Endothelial cell of umbilical vein (primary cell): ENCODE measurements at regions not wholly inside any gene's neighbourhood (a gene's known extent, or its start where the extent isn't known, plus 50 kb on each side); places are given as distances from the start of the nearest gene placed in this dataset.
"Not testable (repeated sequence)": the region's sequence is repeated elsewhere in the genome, so short reads cannot be mapped to it uniquely, and the experiment has no call there.

Source experiments
- BruUV-seq: library from RNA; stranded (reverse); fragments of 400-500 nt; replicated peaks from 2 replicates; lab custom pipeline; 2021; lab: Mats Ljungman, UMichigan
- CTCF ChIA-PET: fragments of 300-600, 350-600 bp; sonication (Branson Sonifier 250); formaldehyde crosslinking; loops from one replicate; lab custom pipeline; 2021; ENCODE audit warnings: antibody characterized with exemption, inconsistent platforms; lab: Charles Lee
- POLR2A ChIA-PET: fragments of 300-600, 350-600 bp; sonication (Branson Sonifier 250); formaldehyde crosslinking; loops from one replicate; lab custom pipeline; 2021; ENCODE audit warnings: antibody characterized with exemption, inconsistent platforms; lab: Charles Lee
- DNase-seq: peaks from one replicate; pipeline ENCODE4 v3.0.0-alpha.2; 2011; ENCODE audit warnings: low read depth, low spot score
- FAIRE-seq: peaks from 2 replicates; lab custom pipeline; 2011; peaks lifted over from hg19 to GRCh38; lab: Jason Lieb, UNC
- H2AFZ ChIP-seq: 2 replicates; pipeline ENCODE4 v1.6.0; 2012; ENCODE audit warnings: low read depth, low read length, control low read depth, inconsistent platforms
- H3K27ac ChIP-seq: 2 replicates; pipeline ENCODE4 v1.5.1; 2011; ENCODE audit warnings: low read depth, mild to moderate bottlenecking, control low read depth, low read length, moderate library complexity; ENCODE audit not compliant: insufficient read depth
- H3K27me3 ChIP-seq, 2 experiments: 2 replicates each; pipeline versions ENCODE4 v1.6.0 to v1.6.1; 2011; ENCODE audit warnings: low read length in 2 of 2, mixed read lengths in 1 of 2; ENCODE audit not compliant: control insufficient read depth in 2 of 2, insufficient read depth in 2 of 2
- H3K36me3 ChIP-seq, 2 experiments: 2 replicates in 1 of 2; 3 replicates in 1 of 2; pipeline ENCODE4 v1.5.1; 2011; ENCODE audit warnings: low read length in 2 of 2, mild to moderate bottlenecking in 1 of 2, moderate library complexity in 1 of 2; ENCODE audit not compliant: control insufficient read depth in 2 of 2, insufficient read depth in 2 of 2; ENCODE audit errors: extremely low read depth in 1 of 2
- H3K4me1 ChIP-seq: 3 replicates; pipeline ENCODE4 v1.5.1; 2011; ENCODE audit warnings: mild to moderate bottlenecking, low read length; ENCODE audit not compliant: control insufficient read depth, insufficient read depth; ENCODE audit errors: extremely low read depth
- H3K4me2 ChIP-seq: 2 replicates; pipeline ENCODE4 v1.6.1; 2011; ENCODE audit warnings: low read length, control low read depth, mixed read lengths; ENCODE audit not compliant: insufficient read depth
- H3K4me3 ChIP-seq, 3 experiments: fragments of 200-600 bp in 1 of 3; sonication (generic), shearing (Covaris generic) in 1 of 3; replicated peaks in 1 of 3; 2 replicates each; pipeline ENCODE4 v1.5.1; 2011 to 2016; ENCODE audit warnings: control low read depth in 3 of 3, low read length in 3 of 3, mild to moderate bottlenecking in 2 of 3, inconsistent platforms in 1 of 3, low read depth in 1 of 3, moderate library complexity in 1 of 3; ENCODE audit not compliant: insufficient read depth in 1 of 3
- H3K79me2 ChIP-seq: 2 replicates; pipeline ENCODE4 v1.6.0; 2012; ENCODE audit warnings: low read length, inconsistent platforms; ENCODE audit not compliant: control insufficient read depth, insufficient read depth
- H3K9ac ChIP-seq: replicated peaks from 2 replicates; pipeline ENCODE3; 2011; ENCODE audit warnings: low read length, control low read depth; ENCODE audit not compliant: insufficient read depth; ENCODE audit errors: extremely low read depth
- H3K9me1 ChIP-seq: replicated peaks from 3 replicates; pipeline ENCODE4 v1.6.0; 2011; ENCODE audit warnings: mild to moderate bottlenecking, low read length; ENCODE audit not compliant: control insufficient read depth, insufficient read depth; ENCODE audit errors: extremely low read depth
- H3K9me3 ChIP-seq: replicated peaks from 2 replicates; pipeline ENCODE4 v1.5.1; 2012; ENCODE audit warnings: low read length, inconsistent platforms; ENCODE audit not compliant: control insufficient read depth, insufficient read depth
- H4K20me1 ChIP-seq: replicated peaks from 2 replicates; pipeline ENCODE3; 2011; ENCODE audit warnings: mild to moderate bottlenecking, low read length; ENCODE audit not compliant: control insufficient read depth, insufficient read depth; ENCODE audit errors: extremely low read depth
- EZH2 ChIP-seq: IDR thresholded peaks from 2 replicates; pipeline ENCODE4 v1.6.1; 2012; ENCODE audit warnings: borderline replicate concordance, low read depth, mild to moderate bottlenecking, moderate library complexity, low read length, inconsistent platforms; ENCODE audit not compliant: severe bottlenecking
- JUN ChIP-seq: IDR thresholded peaks from 2 replicates; pipeline ENCODE4 v1.6.1; 2011; ENCODE audit warnings: borderline replicate concordance, low read depth; ENCODE audit not compliant: insufficient read length, insufficient read depth
- POLR2A ChIP-seq: IDR thresholded peaks from 2 replicates; pipeline ENCODE4 v1.6.1; 2012; ENCODE audit warnings: low read depth, mild to moderate bottlenecking, control low read depth, low read length
- POLR2AphosphoS5 ChIP-seq: IDR thresholded peaks from 2 replicates; pipeline ENCODE4 v1.6.1; 2012; ENCODE audit warnings: low read depth, mild to moderate bottlenecking, control low read depth, low read length, moderate library complexity; ENCODE audit not compliant: insufficient read depth
- dilution Hi-C: fragments of 300-500 bp; cut with MboI; formaldehyde crosslinking; loops from one replicate; pipeline ENCODE4 v1.15.0; 2019; ENCODE audit warnings: low sequenced_read_pairs; ENCODE audit not compliant: extremely low pct_ligation_motif_present
- intact Hi-C: fragments of 100-400 bp; cut with micrococcal nuclease; formaldehyde crosslinking; loops from one replicate; pipeline ENCODE4 v1.10.0; 2022

DNA sequence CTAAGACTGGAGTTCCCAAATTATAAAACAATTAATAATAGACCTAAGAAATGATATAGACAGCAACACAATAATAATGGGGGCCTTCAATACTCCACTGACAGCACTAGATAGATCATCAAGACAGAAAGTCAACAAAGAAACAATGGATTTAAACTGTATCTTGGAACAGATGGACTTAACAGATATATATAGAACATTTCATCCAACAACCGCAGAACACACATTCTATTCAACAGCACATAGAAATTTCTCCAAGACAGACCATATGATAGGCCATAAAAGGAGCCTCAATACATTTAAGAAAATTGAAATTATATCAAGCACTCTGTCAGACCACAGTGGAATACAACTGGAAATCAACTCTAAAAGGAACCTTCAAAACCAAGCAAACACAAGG is 80.1 kb upstream of the LMNTD1 start:
- H4K20me1 ChIP-seq, POLR2A ChIA-PET, H3K9me1 ChIP-seq, H3K9me3 ChIP-seq, H3K4me1 ChIP-seq, H2AFZ ChIP-seq, H3K4me3 ChIP-seq, FAIRE-seq, BruUV-seq, CTCF ChIA-PET, H3K27ac ChIP-seq, H3K4me2 ChIP-seq, intact Hi-C loops, H3K36me3 ChIP-seq, H3K79me2 ChIP-seq, H3K27me3 ChIP-seq, H3K9ac ChIP-seq, DNase-seq, dilution Hi-C loops: not testable (repeated sequence)

DNA sequence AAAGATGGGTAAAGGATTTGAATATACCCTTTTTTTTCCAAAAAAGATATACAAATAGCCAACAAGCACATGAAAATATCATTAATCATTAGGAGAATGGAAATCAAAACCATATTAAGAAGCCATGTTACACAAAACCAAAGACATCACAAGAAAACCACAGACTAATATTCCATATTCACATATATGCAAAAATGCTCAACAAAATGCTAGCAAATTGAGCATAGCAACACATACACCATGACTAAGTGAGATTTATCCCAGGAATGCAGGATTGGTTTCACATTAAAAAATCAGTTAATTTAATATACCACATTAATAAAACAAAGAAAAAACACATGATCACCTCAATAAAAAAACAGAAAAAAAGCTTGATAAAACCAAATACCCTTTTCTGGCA is 84.7 kb upstream of the LMNTD1 start:
- BruUV-seq: no TSS peak
- intact Hi-C loops (no loop called here), dilution Hi-C loops (no loop called here)
- Histone ChIP-seq H2AFZ (no peak overlapping the region), H3K4me1 (no peaks in the 10 kb centered on the region), H3K4me2 (no peak overlapping the region), H3K27me3 (no peaks in the 10 kb centered on the region), H3K9me3 (no peaks in the 10 kb centered on the region), H3K79me2 (no peaks in the 10 kb centered on the region), H3K9ac (no peak overlapping the region), H3K27ac (no peak overlapping the region), H3K36me3 (no peaks in the 10 kb centered on the region), H4K20me1 (no peaks in the 10 kb centered on the region), H3K4me3 (no peak overlapping the region), H3K9me1 (no peaks in the 10 kb centered on the region)
- POLR2A ChIA-PET: no interaction called here
- no peak for FAIRE-seq
- no peak for DNase-seq
- TF ChIP-seq JUN (no peak), POLR2A (no peak), EZH2 (no peak), POLR2AphosphoS5 (no peak)
- CTCF ChIA-PET: no interaction called here
